BJ (cell line): ENCODE measurements at regions not wholly inside any gene's neighbourhood (a gene's known extent, or its start where the extent isn't known, plus 50 kb on each side); places are given as distances from the start of the nearest gene placed in this dataset.

ENCODE experiments used
- CTCF ChIA-PET: fragments of 350-600 bp; formaldehyde crosslinking; extraction: SDS; loops from one replicate; lab custom pipeline; 2021; ENCODE audit warnings: antibody characterized with exemption, inconsistent platforms; lab: Yijun Ruan, JAX
- POLR2A ChIA-PET: fragments of 300-600 bp; sonication (Branson Sonifier 250); formaldehyde crosslinking; extraction: SDS; loops from one replicate; lab custom pipeline; 2021; ENCODE audit warnings: antibody characterized with exemption; lab: Charles Lee
- DNase-seq: peaks from one replicate; pipeline ENCODE4 v3.0.0-alpha.2; 2011; ENCODE audit warnings: low read depth
- H3K27me3 ChIP-seq: 2 replicates; pipeline ENCODE4 v1.6.0; 2011; ENCODE audit warnings: low read length; ENCODE audit not compliant: control insufficient read depth, insufficient read depth
- H3K36me3 ChIP-seq: 2 replicates; pipeline ENCODE4 v1.5.1; 2011; ENCODE audit warnings: low read length; ENCODE audit not compliant: control insufficient read depth, insufficient read depth
- H3K4me3 ChIP-seq: 2 replicates; pipeline ENCODE4 v1.5.1; 2011; ENCODE audit warnings: low read depth, mild to moderate bottlenecking, control low read depth, low read length
- TF ChIP-seq, protein P1 (sequence below): IDR thresholded peaks from 2 replicates; pipeline ENCODE4 v1.5.1; 2011; ENCODE audit warnings: low read depth, mild to moderate bottlenecking, control low read depth, inconsistent platforms, low read length, moderate library complexity; ENCODE audit not compliant: insufficient read depth

DNA sequence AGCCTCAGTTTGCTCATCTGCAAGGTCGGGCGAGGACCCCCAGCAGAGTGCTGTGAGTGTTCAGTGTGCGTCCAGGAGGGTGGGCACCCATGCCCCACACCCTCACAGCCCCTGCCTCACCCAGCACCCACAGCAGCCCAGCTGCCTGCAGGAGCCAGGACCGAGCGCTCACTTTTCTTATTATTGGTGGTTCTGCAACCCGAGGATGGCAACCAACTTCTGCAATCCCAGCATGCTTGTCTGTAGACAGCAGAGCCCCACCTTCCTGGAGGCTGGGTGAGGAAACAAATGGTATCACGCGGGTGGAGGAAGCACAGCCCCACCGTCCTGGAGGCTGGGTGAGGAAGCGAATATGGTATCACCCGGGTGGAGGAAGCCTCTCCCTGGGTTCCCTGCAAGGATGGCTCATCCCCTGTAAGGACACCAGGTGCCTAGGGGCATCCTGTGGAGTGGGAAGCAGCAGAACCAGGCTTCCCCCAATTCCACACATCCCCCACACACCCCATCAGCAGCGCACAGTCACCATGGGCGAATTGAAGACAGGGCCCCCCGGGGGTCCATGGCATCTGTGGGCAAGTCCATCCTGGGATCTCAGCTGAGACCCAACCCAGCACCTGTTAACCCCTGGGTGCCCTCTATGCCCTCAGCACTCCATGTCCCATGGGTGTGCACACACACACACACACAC lies 220.5 kb upstream of the RAB6C start:
- TF ChIP-seq, protein P1, sequence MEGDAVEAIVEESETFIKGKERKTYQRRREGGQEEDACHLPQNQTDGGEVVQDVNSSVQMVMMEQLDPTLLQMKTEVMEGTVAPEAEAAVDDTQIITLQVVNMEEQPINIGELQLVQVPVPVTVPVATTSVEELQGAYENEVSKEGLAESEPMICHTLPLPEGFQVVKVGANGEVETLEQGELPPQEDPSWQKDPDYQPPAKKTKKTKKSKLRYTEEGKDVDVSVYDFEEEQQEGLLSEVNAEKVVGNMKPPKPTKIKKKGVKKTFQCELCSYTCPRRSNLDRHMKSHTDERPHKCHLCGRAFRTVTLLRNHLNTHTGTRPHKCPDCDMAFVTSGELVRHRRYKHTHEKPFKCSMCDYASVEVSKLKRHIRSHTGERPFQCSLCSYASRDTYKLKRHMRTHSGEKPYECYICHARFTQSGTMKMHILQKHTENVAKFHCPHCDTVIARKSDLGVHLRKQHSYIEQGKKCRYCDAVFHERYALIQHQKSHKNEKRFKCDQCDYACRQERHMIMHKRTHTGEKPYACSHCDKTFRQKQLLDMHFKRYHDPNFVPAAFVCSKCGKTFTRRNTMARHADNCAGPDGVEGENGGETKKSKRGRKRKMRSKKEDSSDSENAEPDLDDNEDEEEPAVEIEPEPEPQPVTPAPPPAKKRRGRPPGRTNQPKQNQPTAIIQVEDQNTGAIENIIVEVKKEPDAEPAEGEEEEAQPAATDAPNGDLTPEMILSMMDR: no peak
- Histone ChIP-seq H3K27me3 (no peaks in the 10 kb centered on the region), H3K4me3 (no peak overlapping the region), H3K36me3 (no peaks in the 10 kb centered on the region)
- ChIA-PET CTCF (no interaction called here), POLR2A (no interaction called here)
- DNase-seq: no peak

DNA sequence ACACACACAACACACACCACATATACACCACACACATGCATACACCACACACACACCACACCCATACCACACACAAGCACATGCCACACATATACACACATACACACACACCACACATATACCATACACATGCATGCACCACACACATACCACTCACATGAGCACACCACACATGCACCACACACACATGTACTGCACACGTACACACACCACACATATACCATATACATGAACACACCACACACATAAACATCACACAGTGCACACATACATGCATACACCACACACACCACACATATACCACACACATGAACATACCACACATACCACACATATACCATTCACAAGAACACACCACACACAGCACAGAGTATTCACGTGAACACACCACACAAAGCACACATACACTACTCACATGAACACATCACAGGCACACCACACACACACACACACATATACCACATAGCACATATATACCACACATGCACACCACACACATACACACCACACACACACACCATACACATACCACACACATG lies 219.9 kb upstream of the RAB6C start:
- TF ChIP-seq, protein P1: no peak
- DNase-seq: no peak
- Histone ChIP-seq H3K4me3 (no peak overlapping the region), H3K27me3 (no peaks in the 10 kb centered on the region), H3K36me3 (no peaks in the 10 kb centered on the region)
- CTCF ChIA-PET: no interaction called here
- POLR2A ChIA-PET: no interaction called here

DNA sequence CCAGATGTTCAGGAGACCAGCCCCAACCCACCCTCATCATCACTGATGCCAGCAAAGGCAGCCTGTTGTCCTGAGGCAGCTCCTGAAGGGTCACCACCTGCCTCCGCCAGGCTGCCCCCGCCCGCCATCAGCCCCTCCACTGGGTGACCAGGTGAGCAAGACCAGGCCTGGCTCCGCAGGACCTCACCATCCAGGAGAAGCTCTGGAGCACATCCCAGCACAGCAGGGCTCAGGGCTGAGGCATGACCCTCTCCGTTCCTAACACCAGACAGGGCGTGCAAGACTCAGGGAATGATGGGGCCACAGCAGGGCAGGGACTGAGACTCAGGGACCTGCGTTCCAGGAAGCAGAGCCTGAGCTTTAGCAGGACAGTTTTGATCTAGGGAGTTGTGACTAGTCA lies 218.8 kb upstream of the RAB6C start:
- ChIA-PET CTCF (no interaction called here), POLR2A (no interaction called here)
- no peaks in the 10 kb centered on the region for H3K36me3 ChIP-seq
- H3K4me3 ChIP-seq: no peak overlapping the region
- TF ChIP-seq, protein P1: no peak
- DNase-seq: no peak
- H3K27me3 ChIP-seq: no peaks in the 10 kb centered on the region

DNA sequence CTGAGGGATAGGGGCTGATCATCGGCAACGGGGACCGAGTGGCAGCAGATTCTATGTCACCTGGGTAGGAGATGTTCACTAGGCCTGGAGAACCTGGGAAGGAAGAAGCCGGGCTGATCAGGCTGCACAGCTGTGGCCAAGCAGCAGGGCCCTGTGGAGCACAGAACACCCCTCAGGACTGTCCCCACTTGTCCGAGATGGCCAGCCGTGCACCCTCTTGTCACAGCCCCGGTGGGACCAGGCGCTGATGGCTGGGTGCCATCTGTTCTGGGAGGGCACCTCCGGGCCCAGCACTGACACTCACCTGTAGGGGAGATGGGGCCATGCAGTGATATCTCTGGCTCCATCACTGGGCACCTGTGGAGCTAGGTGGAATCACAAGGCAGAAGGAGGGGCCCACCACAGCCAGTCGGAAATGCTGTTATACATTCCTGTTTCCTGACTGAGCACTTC lies 217.9 kb upstream of the RAB6C start:
- Histone ChIP-seq H3K27me3 (no peaks in the 10 kb centered on the region), H3K36me3 (no peaks in the 10 kb centered on the region), H3K4me3 (no peak overlapping the region)
- TF ChIP-seq, protein P1: no peak
- no peak for DNase-seq
- ChIA-PET POLR2A (no interaction called here), CTCF (interaction anchor here (0.8 kb wide), 1 partner anchor 12 kb away, joined by 3 read pairs; no protein-coding TSS in a partner anchor)

DNA sequence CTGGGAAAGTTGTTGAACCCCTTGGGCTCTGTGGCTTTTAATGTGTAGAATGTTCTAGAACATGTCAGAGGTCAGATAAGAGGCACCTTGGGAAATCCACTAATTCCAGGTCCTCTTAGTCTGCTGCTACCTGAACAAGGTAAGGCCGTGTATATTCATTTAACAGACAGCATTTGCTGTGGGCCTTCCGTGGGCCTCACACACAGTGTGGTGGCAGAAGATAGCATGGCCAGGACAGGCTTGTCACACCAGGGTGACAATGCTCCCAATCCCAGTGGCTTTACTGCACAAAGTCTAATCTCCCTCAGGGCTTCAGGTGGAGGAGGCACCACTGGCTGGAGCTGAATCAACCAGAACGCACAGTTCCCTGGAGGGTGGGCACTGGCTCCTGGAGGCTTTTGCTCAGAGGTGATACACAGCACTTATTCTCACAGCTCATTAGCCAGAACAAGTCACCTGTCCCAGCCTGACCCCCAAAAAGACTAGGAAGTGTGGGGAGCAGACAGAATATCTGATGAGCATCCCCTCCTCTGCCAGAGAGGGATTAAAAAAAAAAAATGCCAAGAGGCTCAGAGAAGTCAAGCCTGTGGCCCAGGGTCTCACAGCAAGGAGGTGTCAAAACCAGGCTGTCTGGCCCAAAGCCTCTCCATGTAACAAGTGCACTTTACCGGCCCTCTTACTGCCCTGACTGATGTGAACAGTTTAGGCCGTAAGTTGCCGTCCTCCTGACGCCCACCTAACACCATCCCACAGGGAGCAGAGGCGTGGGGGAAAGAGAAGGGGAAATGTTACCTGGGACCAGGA lies 216.9 kb upstream of the RAB6C start:
- Histone ChIP-seq H3K36me3 (no peaks in the 10 kb centered on the region), H3K4me3 (no peak overlapping the region), H3K27me3 (no peaks in the 10 kb centered on the region)
- POLR2A ChIA-PET: no interaction called here
- CTCF ChIA-PET: no interaction called here
- TF ChIP-seq, protein P1: no peak
- no peak for DNase-seq
